ENCODE measurements at regions not wholly inside any gene's neighbourhood (a gene's known extent, or its start where the extent isn't known, plus 50 kb on each side); places are given as distances from the start of the nearest gene placed in this dataset.
A peak's percentile ranks its signal among the peaks of the same experiment; 100 is the strongest.
"Not testable (repeated sequence)": the region's sequence is repeated elsewhere in the genome, so short reads cannot be mapped to it uniquely, and the experiment has no call there.

DNA sequence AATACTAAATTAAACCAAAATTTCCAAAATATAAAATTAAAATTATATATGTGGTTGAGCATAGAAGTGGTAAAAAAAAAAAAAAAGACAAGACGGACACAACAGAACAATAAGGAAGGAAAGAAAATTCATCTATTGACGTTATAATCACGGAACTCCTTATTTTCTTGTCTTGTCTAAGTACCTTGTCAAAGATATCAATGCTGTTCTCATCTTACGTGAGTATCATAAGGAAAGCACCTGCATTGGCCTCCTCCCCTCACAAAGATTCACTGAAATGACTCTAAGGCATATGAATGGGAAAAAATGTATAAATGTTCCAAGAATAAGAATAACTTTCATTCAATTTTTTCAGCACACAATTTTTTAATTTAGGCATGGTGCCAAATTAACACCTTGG is 135.4 kb downstream of the PPP1R3A start:
- DNase-seq (ENCODE audit: low spot score), result no peak

DNA sequence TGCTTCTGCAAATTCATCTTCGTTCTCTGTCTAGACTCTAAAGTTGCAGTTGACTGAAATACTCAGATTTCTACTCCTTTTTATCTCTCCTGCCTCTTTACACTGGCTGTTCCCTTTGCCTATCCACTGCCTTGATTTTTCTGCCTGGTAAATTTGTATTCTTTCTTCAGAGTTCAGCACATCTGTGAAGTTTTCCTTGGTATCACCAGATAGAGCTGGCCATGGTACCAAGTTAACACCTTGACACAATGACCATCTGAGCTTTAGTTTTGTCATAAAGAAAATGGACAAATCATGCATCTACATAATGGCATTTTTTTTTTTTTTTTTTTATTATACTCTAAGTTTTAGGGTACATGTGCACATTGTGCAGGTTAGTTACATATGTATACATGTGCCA is 143.0 kb downstream of the PPP1R3A start:
- no peak for DNase-seq (ENCODE audit: low spot score)

- no peak for DNase-seq (ENCODE audit: low spot score)
Observed at GRCh38 chr7:113775401-113775800, 143.4 kb downstream of the PPP1R3A start.

GRCh38 chr7:113774182-113774807 is 144.5 kb downstream of the PPP1R3A start:
- peak; percentile 25 for DNase-seq (ENCODE audit: low spot score)

DNA sequence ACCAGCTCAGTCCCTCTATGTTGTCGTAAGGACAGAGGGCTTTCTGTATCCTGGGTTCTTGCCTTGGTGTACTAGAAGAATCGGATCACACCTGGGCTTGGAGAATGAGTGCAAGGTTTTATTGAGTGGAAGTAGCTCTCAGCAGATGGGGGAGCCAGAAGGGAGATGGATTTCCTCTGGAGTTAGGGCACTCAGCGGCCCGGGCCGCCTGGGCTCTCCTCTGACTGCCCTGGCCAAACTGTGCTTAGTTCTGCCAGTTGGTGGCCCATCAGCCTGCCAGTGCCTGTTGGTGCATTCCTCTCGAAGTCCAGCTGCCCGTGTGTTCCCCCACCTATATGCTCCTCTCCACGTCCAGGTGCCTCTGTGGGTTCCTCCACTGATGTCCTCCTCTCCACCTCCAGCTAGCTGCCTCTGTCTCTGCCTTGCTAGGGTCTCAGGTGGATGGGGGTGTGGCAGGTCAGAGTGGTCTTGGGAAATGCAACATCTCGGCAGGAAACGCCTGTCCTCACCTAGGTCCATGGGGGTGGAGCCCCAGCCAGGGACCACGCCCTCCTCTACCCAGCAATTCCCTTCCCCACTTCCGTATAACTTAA is 148.6 kb downstream of the PPP1R3A start:
- DNase-seq (ENCODE audit: low spot score), result no peak

DNA sequence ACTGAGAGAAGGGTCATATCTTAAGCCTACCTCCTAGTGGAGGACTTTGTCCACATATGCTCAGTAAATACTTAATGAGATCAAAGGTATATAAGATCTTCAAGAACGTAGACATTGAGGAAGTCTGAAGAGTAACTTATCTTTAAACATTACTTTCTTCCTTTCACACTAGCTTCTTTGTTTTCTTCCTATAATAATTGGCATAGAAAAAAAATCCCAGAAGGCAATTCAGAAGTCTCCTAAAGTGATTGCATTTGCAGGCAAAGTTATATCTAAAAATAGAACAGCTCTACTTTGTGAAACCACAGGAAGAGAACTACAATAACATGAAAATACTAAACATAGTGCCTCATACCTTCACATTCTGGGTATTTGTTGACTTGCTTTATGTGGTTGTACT is 150.4 kb downstream of the PPP1R3A start:
- DNase-seq (ENCODE audit: low spot score), result no peak

DNA sequence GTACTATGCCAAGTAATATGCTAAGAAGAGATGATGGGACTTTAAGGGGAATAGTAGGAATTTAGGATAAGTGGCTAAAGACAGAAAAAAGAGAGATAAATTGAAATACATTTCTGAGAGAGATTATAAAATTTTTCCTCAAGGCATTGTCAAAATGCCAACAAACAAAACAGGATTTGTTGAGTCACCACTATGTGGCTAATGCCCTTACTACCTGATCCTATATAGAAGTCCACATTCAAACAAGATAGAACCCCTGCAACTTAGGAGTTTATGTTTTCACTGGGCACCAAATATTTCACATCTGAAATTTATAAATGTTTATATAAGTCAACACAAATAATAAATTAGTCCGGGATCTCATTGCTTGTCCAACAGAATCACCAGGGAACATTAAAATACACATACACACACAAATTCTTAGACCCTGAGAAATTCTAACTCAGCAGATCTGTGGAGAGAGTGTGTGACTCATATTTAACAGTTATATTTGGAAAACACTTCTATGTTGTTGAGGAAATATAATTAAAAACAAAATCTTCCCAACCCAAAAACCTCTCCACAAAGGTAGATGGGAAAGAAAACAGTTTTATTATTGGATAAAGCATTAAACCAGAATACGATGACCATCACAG is 154.3 kb downstream of the PPP1R3A start:
- DNase-seq (ENCODE audit: low spot score), result no peak

DNA sequence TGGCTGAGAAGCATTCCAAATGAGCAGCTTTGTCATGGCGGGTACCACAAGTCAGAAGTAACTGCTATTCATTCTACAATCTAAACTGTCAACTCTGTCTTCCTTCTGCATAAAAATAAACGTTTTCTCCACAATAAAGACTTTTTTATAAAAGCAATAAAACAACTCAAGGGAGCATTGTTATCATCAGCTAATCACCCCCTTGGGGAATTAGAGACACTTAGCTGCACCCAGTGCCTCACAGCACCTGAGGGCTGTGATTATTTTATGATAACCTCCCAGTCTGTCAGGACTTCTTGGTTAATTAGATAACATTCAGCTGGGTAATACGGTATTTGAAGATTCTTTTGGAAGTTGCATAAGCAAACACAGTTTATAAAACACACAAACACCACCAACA is 155.6 kb downstream of the PPP1R3A start:
- no peak for DNase-seq (ENCODE audit: low spot score)

GRCh38 chr7:113756250-113756649 is 162.6 kb downstream of the PPP1R3A start:
- DNase-seq (ENCODE audit: low spot score), result no peak

DNA sequence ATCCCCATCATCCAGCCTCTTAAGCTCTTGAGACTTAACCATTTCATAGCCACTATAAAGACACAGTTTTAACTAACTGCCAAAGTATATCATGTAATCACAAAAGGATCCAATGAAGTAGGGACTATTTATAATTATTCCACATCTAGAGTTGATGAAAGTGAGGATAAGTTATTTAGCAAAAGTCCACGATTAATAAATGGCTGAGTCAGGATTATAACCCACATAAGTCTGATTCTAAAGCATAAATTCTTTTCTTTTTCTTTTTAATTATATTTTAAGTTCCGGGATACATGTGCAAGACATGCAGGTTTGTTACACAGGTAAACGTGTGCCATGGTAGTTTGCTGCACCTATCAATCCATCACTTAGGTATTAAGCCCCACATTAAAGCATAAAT is 166.1 kb downstream of the PPP1R3A start:
- DNase-seq (ENCODE audit: low spot score), result no peak

DNA sequence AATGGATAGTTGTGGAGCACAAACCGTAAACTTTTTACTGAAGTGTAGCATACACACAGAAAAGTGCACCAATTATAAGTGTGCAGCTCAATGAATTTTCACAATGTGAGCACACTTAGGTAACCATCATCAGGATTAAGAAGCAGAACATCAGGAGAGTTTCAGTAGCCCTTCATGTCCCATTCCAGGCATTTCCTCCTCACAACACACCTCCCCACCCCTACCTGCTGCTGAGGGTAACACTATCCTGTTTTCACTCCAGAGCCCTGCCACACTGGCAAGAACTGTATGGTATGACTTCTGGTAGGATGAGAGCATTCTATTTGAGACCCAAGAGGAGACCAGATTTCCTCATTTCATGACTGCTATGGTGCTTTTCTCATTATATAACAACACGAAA is 166.5 kb downstream of the PPP1R3A start:
- DNase-seq (ENCODE audit: low spot score), result peak; percentile 6

GRCh38 chr7:113751547-113751946 is 167.3 kb downstream of the PPP1R3A start:
- DNase-seq (ENCODE audit: low spot score), result no peak

GRCh38 chr7:113748385-113748784 is 170.4 kb downstream of the PPP1R3A start:
- DNase-seq (ENCODE audit: low spot score), result not testable (repeated sequence)

- DNase-seq (ENCODE audit: low spot score), result not testable (repeated sequence)
Observed at GRCh38 chr7:113742946-113743431, 175.8 kb downstream of the PPP1R3A start.

GRCh38 chr7:113742377-113742776 is 176.4 kb downstream of the PPP1R3A start:
- no peak for DNase-seq (ENCODE audit: low spot score)

DNA sequence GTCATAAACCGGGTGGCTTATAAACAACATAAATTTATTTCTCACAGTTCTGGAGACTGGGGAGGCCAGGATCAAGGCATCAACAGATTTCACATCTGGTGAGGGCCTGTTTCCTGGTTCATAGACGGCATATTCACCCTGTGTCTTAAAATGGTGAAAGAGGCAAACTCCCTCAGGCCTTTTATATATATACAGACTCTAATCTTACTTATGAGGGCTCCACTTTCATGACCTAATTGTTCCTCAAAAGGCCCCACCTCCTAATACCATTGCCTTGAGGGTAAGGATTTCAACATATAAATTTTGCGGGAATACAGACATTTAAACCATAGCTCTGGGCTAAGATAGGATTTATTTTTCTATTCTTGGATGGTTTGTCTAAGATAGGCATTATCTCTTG is 187.2 kb downstream of the PPP1R3A start:
- DNase-seq (ENCODE audit: low spot score), result no peak

DNA sequence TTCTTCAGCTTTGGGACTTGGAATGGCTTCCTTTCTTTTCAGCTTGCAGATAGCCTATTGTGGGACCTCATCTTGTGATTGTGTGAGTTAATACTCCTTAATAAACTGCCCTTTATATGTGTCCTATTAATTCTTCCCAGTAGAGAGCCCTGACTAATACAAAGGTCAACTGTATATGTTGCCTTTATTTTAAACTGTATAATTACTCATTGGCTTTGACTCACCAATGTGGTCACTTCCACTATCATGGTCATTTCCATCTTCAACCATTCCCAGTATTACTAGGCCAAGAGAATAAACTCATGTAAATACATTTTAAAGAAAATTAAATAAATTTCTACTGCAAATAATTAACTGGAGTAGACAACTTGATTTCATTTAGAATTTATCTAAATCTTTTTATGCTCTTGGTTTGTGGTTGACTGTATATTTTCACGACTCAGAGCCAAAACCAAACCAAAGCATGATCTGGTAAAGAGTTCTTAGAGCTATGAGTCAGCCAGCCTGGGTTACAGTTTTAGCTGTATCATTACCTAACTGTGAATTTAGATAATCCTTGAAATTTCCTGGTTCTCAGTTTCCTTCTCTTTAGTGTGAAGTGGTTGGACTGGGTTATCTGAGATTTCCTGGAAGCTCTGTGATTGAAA is 188.4 kb downstream of the PPP1R3A start:
- no peak for DNase-seq (ENCODE audit: low spot score)

DNA sequence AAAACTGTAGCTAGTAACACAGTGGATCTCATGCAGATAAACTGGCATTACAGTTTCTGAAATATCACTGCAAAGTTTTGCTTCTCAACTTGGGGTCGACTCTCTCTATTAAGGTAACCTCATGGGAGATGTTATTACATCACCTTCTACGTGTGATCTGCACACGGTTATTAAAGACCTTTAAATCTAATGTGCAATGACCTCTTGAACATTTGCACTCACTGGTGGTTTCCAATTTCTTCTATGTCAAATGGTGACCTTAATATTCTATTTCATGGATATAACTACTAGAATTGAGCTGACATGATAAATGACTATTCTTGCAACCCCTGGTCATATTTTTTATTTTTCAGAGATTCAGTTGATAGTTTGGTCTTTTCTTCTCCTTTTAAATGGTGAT is 191.3 kb downstream of the PPP1R3A start:
- DNase-seq (ENCODE audit: low spot score), result no peak

- DNase-seq (ENCODE audit: low spot score), result no peak
Observed at GRCh38 chr7:113722006-113722405, 196.8 kb downstream of the PPP1R3A start.

DNA sequence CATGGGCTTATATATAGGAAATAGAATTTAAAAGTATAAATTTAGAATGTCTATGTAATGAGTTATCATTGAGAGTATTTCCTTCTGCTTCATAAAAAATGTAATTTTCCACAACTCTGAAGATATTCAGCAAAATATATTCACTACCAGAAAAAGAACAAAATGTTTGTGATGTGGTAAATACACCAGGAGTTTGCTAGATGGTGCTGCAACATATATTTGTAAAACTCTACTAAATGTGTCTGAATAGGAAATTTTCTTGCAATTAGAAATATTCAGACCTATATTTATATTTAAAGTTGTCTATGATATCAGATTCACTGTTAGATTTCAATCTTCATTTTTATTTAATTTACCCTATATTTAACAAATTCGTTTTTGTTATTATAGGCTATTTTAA is 201.1 kb downstream of the PPP1R3A start:
- no peak for DNase-seq (ENCODE audit: low spot score)

DNA sequence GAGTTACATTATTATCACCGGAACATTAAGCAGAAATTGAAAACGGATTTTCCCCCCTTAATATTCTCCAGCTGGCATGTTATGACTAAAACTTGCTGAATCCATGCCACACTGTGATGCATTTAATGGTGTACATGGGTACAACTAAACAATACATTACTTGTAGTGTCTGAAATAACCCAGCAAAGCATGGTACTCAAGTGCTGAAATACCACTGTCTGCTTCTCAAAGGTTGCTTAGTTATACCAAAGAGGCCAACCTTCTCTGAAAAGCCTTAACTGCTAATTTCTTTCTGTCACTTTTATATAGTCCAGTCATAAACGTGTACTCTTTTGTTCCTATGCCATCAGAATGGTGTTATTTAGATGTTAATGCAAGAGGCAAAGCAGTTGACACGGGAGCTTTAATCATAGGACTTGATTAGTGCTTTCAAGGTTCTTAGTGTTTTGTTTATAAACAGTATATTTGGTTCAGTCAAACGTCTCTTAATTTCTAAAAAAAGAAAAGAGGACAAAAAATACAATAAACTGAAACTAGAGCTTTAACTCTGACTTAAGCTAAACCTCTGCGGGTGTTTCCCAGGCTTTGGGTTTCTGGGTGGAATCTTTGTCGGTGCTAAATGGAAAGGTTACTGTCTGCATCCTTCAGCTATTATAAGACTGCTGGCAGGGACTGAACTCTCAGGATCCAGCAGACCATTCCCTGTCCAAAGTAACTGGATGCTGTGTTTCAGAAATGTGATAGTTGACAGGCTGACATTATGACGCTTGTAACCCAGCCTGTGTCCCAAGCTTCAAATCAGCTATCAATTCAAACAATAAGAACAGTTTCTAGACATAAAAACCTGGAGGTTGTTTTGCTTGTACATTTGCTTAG is 202.6 kb downstream of the PPP1R3A start:
- no peak for DNase-seq (ENCODE audit: low spot score)

- DNase-seq (ENCODE audit: low spot score), result no peak
Observed at GRCh38 chr7:113715262-113715661, 203.5 kb downstream of the PPP1R3A start.
